ENCODE measurements at regions not wholly inside any gene's neighbourhood (a gene's known extent, or its start where the extent isn't known, plus 50 kb on each side); places are given as distances from the start of the nearest gene placed in this dataset.

DNA sequence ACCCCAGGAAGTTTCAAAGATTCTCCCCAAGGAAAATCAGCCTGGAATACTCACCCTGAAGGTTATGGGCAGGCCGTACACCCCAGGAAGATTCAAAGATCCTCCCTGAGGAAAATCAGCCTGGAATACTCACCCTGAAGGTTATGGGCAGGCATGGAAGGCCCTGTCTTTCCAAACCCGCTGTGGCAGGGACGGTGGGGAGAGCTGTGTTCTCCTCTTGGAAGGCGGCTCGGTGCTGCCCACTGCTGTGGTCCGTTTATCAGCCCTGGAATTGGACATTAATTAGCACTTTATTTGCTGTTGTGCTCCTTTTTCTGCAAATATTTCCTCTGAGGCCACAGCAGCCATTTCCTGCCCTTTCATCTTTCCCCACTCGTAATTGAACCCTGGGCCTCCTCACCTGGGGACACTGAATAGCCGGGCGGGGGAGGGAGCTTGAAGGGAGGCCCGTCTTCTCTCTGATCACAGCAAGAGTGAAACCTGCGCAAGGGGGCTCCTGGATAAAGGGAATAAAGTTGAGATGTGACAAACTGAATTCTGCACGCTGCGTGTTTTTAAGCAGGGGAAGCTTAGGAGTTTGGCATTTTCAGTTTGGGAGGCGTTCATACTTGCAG lies 308.7 kb upstream of the SALL3 start:
- Mint-ChIP-seq H3K4me1 (ENCODE audit: low read depth) (peaks cover 2% of the 10 kb centered on the region), H3K9me3 (ENCODE audit: low read depth) (no peaks in the 10 kb centered on the region)

DNA sequence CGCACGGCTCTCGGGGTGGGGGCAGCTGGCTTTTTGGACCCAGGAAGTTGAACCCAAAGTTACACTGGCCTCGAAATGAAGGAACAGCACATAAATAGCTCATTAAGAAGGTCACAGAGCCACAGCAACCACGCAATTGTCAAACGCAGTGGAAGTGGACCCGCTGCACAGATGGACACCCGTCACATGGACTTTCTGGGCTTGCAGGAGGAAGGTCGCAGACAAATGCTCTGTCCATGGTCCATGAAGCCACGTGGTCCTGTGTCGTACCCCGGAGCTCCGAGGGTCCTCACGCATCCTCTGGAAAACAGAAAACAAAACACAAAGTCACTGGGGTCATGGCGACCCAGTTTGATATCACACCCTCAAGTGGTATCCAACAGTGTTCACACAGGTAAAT lies 308.1 kb upstream of the SALL3 start:
- no peak for DNase-seq (ENCODE audit: low spot score, unreplicated experiment)
- Mint-ChIP-seq H3K4me1 (ENCODE audit: low read depth) (peaks cover 2% of the 10 kb centered on the region), H3K27ac (no peak overlapping the region), H3K9me3 (ENCODE audit: low read depth) (no peaks in the 10 kb centered on the region), H3K27me3 (peaks cover 17% of the 10 kb centered on the region), H3K4me3 (ENCODE audit: low read depth) (no peak overlapping the region), H3K36me3 (ENCODE audit: insufficient read depth) (no peaks in the 10 kb centered on the region)
- TF ChIP-seq, protein P1, sequence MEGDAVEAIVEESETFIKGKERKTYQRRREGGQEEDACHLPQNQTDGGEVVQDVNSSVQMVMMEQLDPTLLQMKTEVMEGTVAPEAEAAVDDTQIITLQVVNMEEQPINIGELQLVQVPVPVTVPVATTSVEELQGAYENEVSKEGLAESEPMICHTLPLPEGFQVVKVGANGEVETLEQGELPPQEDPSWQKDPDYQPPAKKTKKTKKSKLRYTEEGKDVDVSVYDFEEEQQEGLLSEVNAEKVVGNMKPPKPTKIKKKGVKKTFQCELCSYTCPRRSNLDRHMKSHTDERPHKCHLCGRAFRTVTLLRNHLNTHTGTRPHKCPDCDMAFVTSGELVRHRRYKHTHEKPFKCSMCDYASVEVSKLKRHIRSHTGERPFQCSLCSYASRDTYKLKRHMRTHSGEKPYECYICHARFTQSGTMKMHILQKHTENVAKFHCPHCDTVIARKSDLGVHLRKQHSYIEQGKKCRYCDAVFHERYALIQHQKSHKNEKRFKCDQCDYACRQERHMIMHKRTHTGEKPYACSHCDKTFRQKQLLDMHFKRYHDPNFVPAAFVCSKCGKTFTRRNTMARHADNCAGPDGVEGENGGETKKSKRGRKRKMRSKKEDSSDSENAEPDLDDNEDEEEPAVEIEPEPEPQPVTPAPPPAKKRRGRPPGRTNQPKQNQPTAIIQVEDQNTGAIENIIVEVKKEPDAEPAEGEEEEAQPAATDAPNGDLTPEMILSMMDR (IDR thresholded peaks at IDR 0.05; ENCODE audit: unreplicated experiment) = no peak

More for the DNA sequence above, 308.7 kb upstream of the SALL3 start:
- Mint-ChIP-seq H3K27ac (no peak overlapping the region), H3K36me3 (ENCODE audit: insufficient read depth) (no peaks in the 10 kb centered on the region), H3K4me3 (ENCODE audit: low read depth) (no peak overlapping the region), H3K27me3 (peaks cover 17% of the 10 kb centered on the region)
- TF ChIP-seq, protein P1 (IDR thresholded peaks at IDR 0.05; ENCODE audit: unreplicated experiment) = no peak
- no peak for DNase-seq (ENCODE audit: low spot score, unreplicated experiment)

DNA sequence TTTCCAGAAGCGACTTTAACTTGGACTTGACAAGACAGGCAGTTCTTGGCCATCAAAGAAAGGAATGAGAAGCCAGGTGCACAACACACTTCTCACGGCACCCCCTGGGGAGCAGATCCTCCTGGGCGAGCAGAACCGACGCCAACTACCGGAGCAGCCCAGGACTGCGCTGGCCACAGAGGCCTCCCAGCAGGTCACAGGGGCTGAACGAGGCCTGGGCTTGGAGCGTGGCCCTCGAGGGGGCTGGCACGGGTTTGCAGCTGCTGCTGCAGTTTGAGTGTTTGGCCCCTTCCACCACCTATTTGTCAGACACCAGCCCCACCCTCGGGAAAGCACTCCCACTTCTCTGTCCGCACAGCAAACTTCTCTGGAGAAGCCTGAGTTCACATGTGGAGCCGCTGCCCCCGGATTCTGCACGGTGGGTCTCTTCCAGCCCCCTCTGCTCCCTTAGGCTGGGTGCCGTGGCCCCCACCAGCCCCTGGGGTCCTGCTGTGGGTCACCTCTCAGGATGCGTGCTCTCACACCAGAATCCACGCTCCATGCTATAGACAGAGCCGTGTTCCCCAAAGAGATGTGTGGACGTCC lies 306.7 kb upstream of the SALL3 start:
- H3K9me3 Mint-ChIP-seq (ENCODE audit: low read depth) = no peaks in the 10 kb centered on the region
- DNase-seq (ENCODE audit: low spot score, unreplicated experiment) = no peak
- peaks cover 2% of the 10 kb centered on the region for H3K4me1 Mint-ChIP-seq (ENCODE audit: low read depth)
- no peak overlapping the region for H3K4me3 Mint-ChIP-seq (ENCODE audit: low read depth)
- TF ChIP-seq, protein P1 (IDR thresholded peaks at IDR 0.05; ENCODE audit: unreplicated experiment) = no peak
- no peaks in the 10 kb centered on the region for H3K36me3 Mint-ChIP-seq (ENCODE audit: insufficient read depth)
- peaks cover 17% of the 10 kb centered on the region for H3K27me3 Mint-ChIP-seq
- H3K27ac Mint-ChIP-seq = no peak overlapping the region

DNA sequence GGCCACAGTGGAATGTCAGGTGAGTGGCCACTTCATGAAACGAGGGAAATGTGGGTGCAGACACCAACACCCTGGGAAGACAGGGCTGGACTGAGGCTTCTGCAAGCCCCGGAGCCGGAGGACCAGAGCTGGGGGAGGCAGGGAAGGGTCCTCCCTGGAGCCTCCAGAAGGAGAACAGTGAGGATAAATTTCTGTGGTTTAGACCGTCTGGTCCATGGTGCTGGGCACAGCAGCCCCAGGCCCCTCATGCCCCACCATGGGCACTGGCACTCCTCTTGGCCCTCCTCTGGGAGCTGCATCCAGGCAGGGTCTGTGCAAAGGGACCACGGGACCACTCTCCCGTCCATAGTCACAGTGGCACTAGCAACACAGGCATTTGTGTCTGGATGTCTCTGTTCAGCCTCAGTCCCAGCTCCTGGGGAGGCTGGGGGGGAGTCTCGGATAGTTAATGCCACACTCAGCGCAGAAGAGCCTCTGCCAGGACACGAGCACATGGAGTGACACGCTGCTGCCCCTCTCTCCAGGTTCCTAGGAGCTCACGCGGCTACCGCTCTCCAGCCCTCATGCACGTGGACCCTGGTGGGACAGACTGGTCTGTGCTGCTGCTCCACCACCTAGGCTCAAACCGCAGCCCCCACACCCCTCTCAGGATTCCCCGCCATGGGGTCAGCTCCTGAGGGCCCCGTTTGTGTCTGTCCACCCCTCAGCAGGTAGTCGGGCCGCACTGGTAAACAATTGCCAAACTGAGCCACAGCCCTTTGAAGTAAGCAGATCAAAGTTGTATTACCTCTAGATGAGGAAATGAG lies 305.9 kb upstream of the SALL3 start:
- H3K36me3 Mint-ChIP-seq (ENCODE audit: insufficient read depth) = no peaks in the 10 kb centered on the region
- no peaks in the 10 kb centered on the region for H3K9me3 Mint-ChIP-seq (ENCODE audit: low read depth)
- DNase-seq (ENCODE audit: low spot score, unreplicated experiment) = no peak
- no peak overlapping the region for H3K27ac Mint-ChIP-seq
- TF ChIP-seq, protein P1 (IDR thresholded peaks at IDR 0.05; ENCODE audit: unreplicated experiment) = no peak
- H3K4me1 Mint-ChIP-seq (ENCODE audit: low read depth) = peaks cover 2% of the 10 kb centered on the region
- no peak overlapping the region for H3K4me3 Mint-ChIP-seq (ENCODE audit: low read depth)
- H3K27me3 Mint-ChIP-seq = peaks cover 20% of the 10 kb centered on the region

DNA sequence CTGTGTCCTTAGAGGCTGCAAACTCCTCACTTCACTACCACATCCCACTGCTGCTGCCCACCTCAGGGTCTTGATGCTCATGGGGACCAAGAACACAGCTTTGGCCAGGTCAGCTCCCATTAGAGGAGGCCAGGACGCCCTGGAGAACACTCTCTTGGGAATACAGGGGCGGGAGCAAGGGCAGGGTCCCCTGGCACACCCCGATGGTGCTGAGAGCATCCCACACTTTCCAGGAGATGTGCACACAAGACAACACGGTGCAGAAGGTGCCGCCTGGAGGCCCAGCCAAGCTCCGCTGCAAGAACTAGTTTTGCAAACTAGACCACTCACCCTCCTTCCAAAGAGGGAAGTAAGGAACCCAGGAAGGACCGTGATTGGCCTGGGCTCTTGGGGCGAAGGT lies 304.4 kb upstream of the SALL3 start:
- Mint-ChIP-seq H3K9me3 (ENCODE audit: low read depth) (no peaks in the 10 kb centered on the region), H3K4me1 (ENCODE audit: low read depth) (peaks cover 2% of the 10 kb centered on the region), H3K4me3 (ENCODE audit: low read depth) (no peak overlapping the region), H3K27me3 (peaks cover 15% of the 10 kb centered on the region), H3K27ac (no peak overlapping the region), H3K36me3 (ENCODE audit: insufficient read depth) (no peaks in the 10 kb centered on the region)
- TF ChIP-seq, protein P1 (IDR thresholded peaks at IDR 0.05; ENCODE audit: unreplicated experiment) = no peak
- DNase-seq (ENCODE audit: low spot score, unreplicated experiment) = no peak
